H1 (cell line): ENCODE measurements at regions not wholly inside any gene's neighbourhood (a gene's known extent, or its start where the extent isn't known, plus 50 kb on each side); places are given as distances from the start of the nearest gene placed in this dataset.

Source experiments
- CHD2 ChIP-seq: IDR thresholded peaks from 2 replicates; pipeline ENCODE4 v1.6.1; 2012; ENCODE audit warnings: low read length, improper control_type of control experiment

DNA sequence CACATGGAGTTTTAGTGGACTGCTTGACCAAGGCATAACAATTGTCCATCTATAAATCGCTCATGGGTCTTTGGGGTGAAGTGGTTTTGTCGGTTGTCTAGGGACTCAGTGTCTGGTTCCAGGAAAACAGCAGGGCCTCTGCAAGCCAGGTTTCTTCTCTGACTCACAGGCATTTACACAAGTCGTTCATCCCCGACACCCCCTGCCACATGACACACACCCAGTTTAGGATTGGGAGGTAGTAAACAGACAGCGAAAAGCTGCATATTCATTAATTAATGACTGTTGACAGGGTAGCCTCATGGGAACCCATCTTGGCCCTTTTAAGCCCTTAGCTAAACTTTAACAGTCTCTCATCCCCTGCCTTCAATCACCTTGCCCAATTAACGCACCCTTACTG is 194.8 kb upstream of the ACVR2A start (continued):
- no peak for TF ChIP-seq CHD2
